ENCODE measurements at regions not wholly inside any gene's neighbourhood (a gene's known extent, or its start where the extent isn't known, plus 50 kb on each side); places are given as distances from the start of the nearest gene placed in this dataset.

GRCh38 chr1:209046058-209046417 lies 537.5 kb upstream of the CAMK1G start:
- no peak overlapping the region for H3K4me3 ChIP-seq (ENCODE audit: low read depth, low read length)
- CTCF ChIA-PET = no interaction called here
- no peak for DNase-seq (ENCODE audit: low read depth, low spot score)
- no peak for TF ChIP-seq CTCF (IDR thresholded peaks at IDR 0.05; ENCODE audit: insufficient read depth, low read length, missing control alignments)
- POLR2A ChIA-PET = no interaction called here

- DNase-seq (ENCODE audit: low read depth, low spot score) = no peak
- CTCF ChIA-PET = no interaction called here
Observed at GRCh38 chr1:209046935-209047334, 536.6 kb upstream of the CAMK1G start.

GRCh38 chr1:209048941-209049669 lies 534.4 kb upstream of the CAMK1G start:
- TF ChIP-seq CTCF (IDR thresholded peaks at IDR 0.05; ENCODE audit: insufficient read depth, low read length, missing control alignments) = no peak
- ChIA-PET CTCF (interaction anchor here (1.5 to 1.9 kb wide), 2 partner anchors 14 to 154 kb away, joined by 3 to 6 read pairs; no protein-coding TSS in a partner anchor), POLR2A (interaction anchor here (0.6 kb wide), 1 partner anchor 75 kb away, joined by 3 read pairs; no protein-coding TSS in a partner anchor)
- DNase-seq (ENCODE audit: low read depth, low spot score) = no peak
- H3K4me3 ChIP-seq (ENCODE audit: low read depth, low read length) = no peak overlapping the region

More at GRCh38 chr1:209046935-209047334, 536.6 kb upstream of the CAMK1G start:
- no peak for TF ChIP-seq CTCF (IDR thresholded peaks at IDR 0.05; ENCODE audit: insufficient read depth, low read length, missing control alignments)
- POLR2A ChIA-PET = no interaction called here
- no peak overlapping the region for H3K4me3 ChIP-seq (ENCODE audit: low read depth, low read length)

- TF ChIP-seq CTCF (IDR thresholded peaks at IDR 0.05; ENCODE audit: insufficient read depth, low read length, missing control alignments) = no peak
- H3K4me3 ChIP-seq (ENCODE audit: low read depth, low read length) = no peak overlapping the region
- POLR2A ChIA-PET = no interaction called here
- DNase-seq (ENCODE audit: low read depth, low spot score) = no peak
- CTCF ChIA-PET = no interaction called here
Observed at GRCh38 chr1:209051570-209051969, 531.9 kb upstream of the CAMK1G start.

- ChIA-PET CTCF (interaction anchor here (1.3 kb wide), 1 partner anchor 154 kb away, joined by 3 read pairs; no protein-coding TSS in a partner anchor), POLR2A (no interaction called here)
- H3K4me3 ChIP-seq (ENCODE audit: low read depth, low read length) = no peak overlapping the region
- DNase-seq (ENCODE audit: low read depth, low spot score) = no peak
- no peak for TF ChIP-seq CTCF (IDR thresholded peaks at IDR 0.05; ENCODE audit: insufficient read depth, low read length, missing control alignments)
Observed at GRCh38 chr1:209053587-209053986, 529.9 kb upstream of the CAMK1G start.

- CTCF ChIA-PET = no interaction called here
- no peak for TF ChIP-seq CTCF (IDR thresholded peaks at IDR 0.05; ENCODE audit: insufficient read depth, low read length, missing control alignments)
- H3K4me3 ChIP-seq (ENCODE audit: low read depth, low read length) = no peak overlapping the region
- POLR2A ChIA-PET = no interaction called here
- no peak for DNase-seq (ENCODE audit: low read depth, low spot score)
Observed at GRCh38 chr1:209057083-209057482, 526.4 kb upstream of the CAMK1G start.

Data from AG04449 (cell line).